ENCODE measurements at regions not wholly inside any gene's neighbourhood (a gene's known extent, or its start where the extent isn't known, plus 50 kb on each side); places are given as distances from the start of the nearest gene placed in this dataset.

DNA sequence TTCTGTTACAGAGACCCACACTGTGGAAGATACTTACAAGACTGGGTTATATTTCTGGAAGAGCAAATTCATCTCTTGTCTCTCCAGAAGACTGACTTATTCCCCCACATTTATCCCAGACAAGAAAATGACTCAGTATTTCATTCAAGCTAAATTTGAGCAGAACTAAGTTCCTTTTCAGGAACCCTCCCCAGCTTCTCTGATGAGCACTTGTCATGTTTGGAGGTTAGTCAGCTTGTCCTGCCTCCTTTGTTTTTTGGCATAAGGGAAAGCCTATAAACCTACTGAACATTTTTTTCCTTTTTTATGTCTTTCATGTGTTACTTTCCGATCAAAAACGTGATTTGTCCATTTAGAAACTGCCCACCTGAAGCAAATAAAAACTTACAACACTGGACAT, 198.0 kb downstream of the C16orf95 start:
- TF ChIP-seq EZH2 (IDR thresholded peaks at IDR 0.05; ENCODE audit: low read length, missing control alignments), result no peak
- TF ChIP-seq, protein P1, sequence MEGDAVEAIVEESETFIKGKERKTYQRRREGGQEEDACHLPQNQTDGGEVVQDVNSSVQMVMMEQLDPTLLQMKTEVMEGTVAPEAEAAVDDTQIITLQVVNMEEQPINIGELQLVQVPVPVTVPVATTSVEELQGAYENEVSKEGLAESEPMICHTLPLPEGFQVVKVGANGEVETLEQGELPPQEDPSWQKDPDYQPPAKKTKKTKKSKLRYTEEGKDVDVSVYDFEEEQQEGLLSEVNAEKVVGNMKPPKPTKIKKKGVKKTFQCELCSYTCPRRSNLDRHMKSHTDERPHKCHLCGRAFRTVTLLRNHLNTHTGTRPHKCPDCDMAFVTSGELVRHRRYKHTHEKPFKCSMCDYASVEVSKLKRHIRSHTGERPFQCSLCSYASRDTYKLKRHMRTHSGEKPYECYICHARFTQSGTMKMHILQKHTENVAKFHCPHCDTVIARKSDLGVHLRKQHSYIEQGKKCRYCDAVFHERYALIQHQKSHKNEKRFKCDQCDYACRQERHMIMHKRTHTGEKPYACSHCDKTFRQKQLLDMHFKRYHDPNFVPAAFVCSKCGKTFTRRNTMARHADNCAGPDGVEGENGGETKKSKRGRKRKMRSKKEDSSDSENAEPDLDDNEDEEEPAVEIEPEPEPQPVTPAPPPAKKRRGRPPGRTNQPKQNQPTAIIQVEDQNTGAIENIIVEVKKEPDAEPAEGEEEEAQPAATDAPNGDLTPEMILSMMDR (conservative IDR thresholded peaks at IDR 0.05 in 1 of 2, IDR thresholded peaks at IDR 0.05 in 1 of 2; ENCODE audit: low read depth in 1 of 2, low read length in 2 of 2), result no peak
